HEK293 (cell line): ENCODE measurements at regions not wholly inside any gene's neighbourhood (a gene's known extent, or its start where the extent isn't known, plus 50 kb on each side); places are given as distances from the start of the nearest gene placed in this dataset.

ENCODE experiments used
- CTCF ChIA-PET: fragments of 350-600 bp; formaldehyde crosslinking; extraction: SDS; loops from one replicate; lab custom pipeline; 2021; ENCODE audit warnings: antibody characterized with exemption; lab: Yijun Ruan, JAX
- POLR2A ChIA-PET: fragments of 300-600 bp; formaldehyde crosslinking; extraction: SDS; loops from one replicate; lab custom pipeline; 2020; ENCODE audit warnings: antibody characterized with exemption, inconsistent platforms; lab: Yijun Ruan, JAX
- H3K27ac ChIP-seq: fragments of 200-500 bp; sonication (Bioruptor generic); 2 replicates; pipeline ENCODE4 v1.5.1; 2014; ENCODE audit warnings: low read depth, low read length, control low read depth, inconsistent platforms; ENCODE audit errors: extremely low read depth
- H3K36me3 ChIP-seq, 2 experiments: fragments of 200-500 bp in 1 of 2; sonication (Bioruptor generic) in 1 of 2; 1 replicate in 1 of 2; 2 replicates in 1 of 2; pipeline ENCODE4 v1.5.1; 2014 to 2017; ENCODE audit warnings: inconsistent platforms in 2 of 2, low read length in 2 of 2; ENCODE audit not compliant: control insufficient read depth in 2 of 2, insufficient read depth in 1 of 2
- H3K4me1 ChIP-seq: fragments of 200-500 bp; sonication (Bioruptor generic); 2 replicates; pipeline ENCODE4 v1.5.1; 2014; ENCODE audit warnings: mild to moderate bottlenecking, low read length, inconsistent platforms; ENCODE audit not compliant: control insufficient read depth, insufficient read depth
- H3K4me3 ChIP-seq: 2 replicates; pipeline ENCODE4 v1.5.1; 2011; ENCODE audit warnings: low read depth, mild to moderate bottlenecking, control low read depth, low read length, moderate library complexity
- H3K9me3 ChIP-seq: fragments of 200-500 bp; sonication (Bioruptor generic); 2 replicates; pipeline ENCODE4 v1.5.1; 2014; ENCODE audit warnings: low read depth, low read length, inconsistent platforms; ENCODE audit not compliant: control insufficient read depth, insufficient read depth
- GLI4 ChIP-seq: fragments of 450-650 bp; formaldehyde crosslinking; IDR thresholded peaks from 2 replicates; pipeline ENCODE4 v1.5.1; 2016; ENCODE audit warnings: missing biosample characterization, missing genetic modification characterization
- KLF8 ChIP-seq: fragments of 450-650 bp; formaldehyde crosslinking; IDR thresholded peaks from 2 replicates; pipeline ENCODE4 v1.5.1; 2016; ENCODE audit warnings: missing biosample characterization, missing genetic modification characterization
- REPIN1 ChIP-seq: fragments of 450-650 bp; formaldehyde crosslinking; IDR thresholded peaks from 2 replicates; pipeline ENCODE4 v1.5.1; 2017; ENCODE audit warnings: missing biosample characterization, missing genetic modification characterization, low read depth
- TCF7L2 ChIP-seq: IDR thresholded peaks from 2 replicates; pipeline ENCODE4 v1.6.1; 2011; ENCODE audit warnings: low read depth, mild to moderate bottlenecking, inconsistent platforms, low read length, moderate library complexity, borderline replicate concordance
- ZBTB21 ChIP-seq: fragments of 450-650 bp; formaldehyde crosslinking; IDR thresholded peaks from 2 replicates; pipeline ENCODE4 v1.5.1; 2017; ENCODE audit warnings: missing biosample characterization, missing genetic modification characterization
- ZNF112 ChIP-seq: fragments of 450-650 bp; formaldehyde crosslinking; IDR thresholded peaks from 2 replicates; pipeline ENCODE4 v1.5.0; 2017; ENCODE audit warnings: missing biosample characterization, missing genetic modification characterization
- ZNF184 ChIP-seq: fragments of 450-650 bp; IDR thresholded peaks from 2 replicates; pipeline ENCODE4 v1.5.1; 2018; ENCODE audit warnings: missing biosample characterization, mild to moderate bottlenecking, missing genetic modification characterization
- ZNF2 ChIP-seq: fragments of 450-650 bp; formaldehyde crosslinking; IDR thresholded peaks from 2 replicates; pipeline ENCODE4 v1.5.1; 2016; ENCODE audit warnings: missing biosample characterization, missing genetic modification characterization
- ZNF354C ChIP-seq: fragments of 450-650 bp; formaldehyde crosslinking; IDR thresholded peaks from 2 replicates; pipeline ENCODE4 v1.5.1; 2016; ENCODE audit warnings: missing biosample characterization, missing genetic modification characterization, low read depth, borderline replicate concordance
- ZNF558 ChIP-seq: fragments of 450-650 bp; formaldehyde crosslinking; IDR thresholded peaks from 2 replicates; pipeline ENCODE4 v1.5.1; 2016; ENCODE audit warnings: missing biosample characterization, missing genetic modification characterization
- ZNF600 ChIP-seq: fragments of 450-650 bp; formaldehyde crosslinking; IDR thresholded peaks from 2 replicates; pipeline ENCODE4 v1.5.1; 2016; ENCODE audit warnings: missing biosample characterization, missing genetic modification characterization
- ZNF677 ChIP-seq: fragments of 450-650 bp; IDR thresholded peaks from 2 replicates; pipeline ENCODE4 v1.5.0; 2018; ENCODE audit warnings: missing biosample characterization, mild to moderate bottlenecking, missing genetic modification characterization, moderate library complexity
- ZNF76 ChIP-seq: fragments of 450-650 bp; formaldehyde crosslinking; IDR thresholded peaks from 2 replicates; pipeline ENCODE4; 2016; ENCODE audit warnings: low read depth, missing biosample characterization, missing genetic modification characterization, borderline replicate concordance
- TF ChIP-seq, protein P1 (sequence below): fragments of 450-650 bp; formaldehyde crosslinking; IDR thresholded peaks from 2 replicates; pipeline ENCODE4 v1.5.1; 2017; ENCODE audit warnings: missing biosample characterization, mild to moderate bottlenecking, missing genetic modification characterization, moderate library complexity
- TF ChIP-seq, protein P2 (sequence below): fragments of 450-650 bp; formaldehyde crosslinking; IDR thresholded peaks from 2 replicates; pipeline ENCODE4 v1.5.1; 2016; ENCODE audit warnings: missing biosample characterization, missing genetic modification characterization
- TF ChIP-seq, protein P3 (sequence below): sonication (generic); formaldehyde crosslinking; IDR thresholded peaks from 2 replicates; pipeline ENCODE4 v1.8.1; 2022; ENCODE audit warnings: mild to moderate bottlenecking, moderate library complexity, missing genetic modification reagents
- TF ChIP-seq, protein P4 (sequence below): fragments of 450-650 bp; formaldehyde crosslinking; IDR thresholded peaks from 2 replicates; pipeline ENCODE4 v1.5.1; 2017; ENCODE audit warnings: missing biosample characterization, missing genetic modification characterization

DNA sequence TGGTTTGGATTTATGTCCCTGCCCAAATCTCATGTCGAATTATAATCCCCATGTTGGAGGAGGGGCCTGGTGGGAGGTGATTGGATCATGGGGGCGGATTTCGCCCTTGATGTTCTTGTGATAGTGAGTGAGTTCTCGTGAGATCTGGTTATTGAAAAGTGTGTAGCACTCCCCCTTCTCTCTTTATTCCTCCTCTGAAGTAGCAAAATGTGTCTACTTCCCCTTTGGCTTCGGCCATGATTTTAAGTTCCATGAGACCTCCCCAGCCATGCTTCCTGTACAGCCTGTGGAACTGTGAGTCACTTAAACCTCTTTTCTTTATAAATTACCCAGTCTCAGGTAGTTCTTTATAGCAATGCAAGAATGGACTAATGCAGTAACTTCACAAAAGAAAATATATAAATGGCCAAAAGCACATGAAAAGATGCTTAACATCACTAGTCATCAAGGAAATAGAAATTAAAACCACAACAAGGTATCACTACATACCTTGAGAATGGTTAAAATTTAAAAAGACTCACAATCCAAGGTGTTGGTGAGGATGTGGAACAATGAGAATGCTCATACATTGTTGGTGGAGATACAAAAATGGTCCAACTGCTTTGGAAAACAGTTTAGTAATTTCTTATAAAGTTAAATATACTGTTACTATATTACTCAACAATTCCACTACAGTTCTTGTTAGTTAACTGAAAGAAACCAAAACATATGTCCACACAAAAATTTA lies 218.7 kb downstream of the SNX10 start:
- Histone ChIP-seq H3K9me3 (no peaks in the 10 kb centered on the region), H3K4me1 (peaks cover 3% of the 10 kb centered on the region; the same call in 1 of the 2 replicates), H3K36me3 (no peaks in the 10 kb centered on the region), H3K27ac (no peak overlapping the region), H3K4me3 (no peak overlapping the region)
- ChIA-PET CTCF (no interaction called here), POLR2A (no interaction called here)
- TF ChIP-seq ZNF184 (tag by site-specific recombination) (peak; percentile 90), REPIN1 (tag by site-specific recombination) (no peak), ZBTB21 (tag by site-specific recombination) (no peak), GLI4 (no peak), KLF8 (tag by site-specific recombination) (no peak), ZNF354C (tag by site-specific recombination) (no peak), ZNF112 (tag by site-specific recombination) (no peak)
- TF ChIP-seq, protein P1, sequence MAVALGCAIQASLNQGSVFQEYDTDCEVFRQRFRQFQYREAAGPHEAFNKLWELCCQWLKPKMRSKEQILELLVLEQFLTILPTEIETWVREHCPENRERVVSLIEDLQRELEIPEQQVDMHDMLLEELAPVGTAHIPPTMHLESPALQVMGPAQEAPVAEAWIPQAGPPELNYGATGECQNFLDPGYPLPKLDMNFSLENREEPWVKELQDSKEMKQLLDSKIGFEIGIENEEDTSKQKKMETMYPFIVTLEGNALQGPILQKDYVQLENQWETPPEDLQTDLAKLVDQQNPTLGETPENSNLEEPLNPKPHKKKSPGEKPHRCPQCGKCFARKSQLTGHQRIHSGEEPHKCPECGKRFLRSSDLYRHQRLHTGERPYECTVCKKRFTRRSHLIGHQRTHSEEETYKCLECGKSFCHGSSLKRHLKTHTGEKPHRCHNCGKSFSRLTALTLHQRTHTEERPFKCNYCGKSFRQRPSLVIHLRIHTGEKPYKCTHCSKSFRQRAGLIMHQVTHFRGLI: no peak

DNA sequence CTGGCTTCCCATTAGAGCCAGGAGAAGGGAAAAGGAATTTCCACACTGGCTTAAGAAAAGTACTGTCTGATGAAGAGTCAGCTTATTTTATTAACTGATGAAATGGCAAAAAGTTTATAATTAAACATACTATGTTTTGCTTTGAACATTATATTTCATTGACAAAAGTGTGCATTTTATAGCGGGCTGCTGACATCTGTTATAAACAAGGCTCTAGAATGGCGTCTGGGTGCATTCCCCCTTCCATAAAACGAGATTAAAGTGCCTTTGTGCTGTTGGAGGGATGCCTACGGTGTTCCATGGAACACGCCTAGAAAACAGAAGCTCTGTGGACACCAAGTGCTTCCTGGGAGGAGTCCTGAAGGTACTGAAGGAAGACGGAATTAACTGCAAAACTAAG lies 220.2 kb downstream of the SNX10 start:
- TF ChIP-seq, protein P2, sequence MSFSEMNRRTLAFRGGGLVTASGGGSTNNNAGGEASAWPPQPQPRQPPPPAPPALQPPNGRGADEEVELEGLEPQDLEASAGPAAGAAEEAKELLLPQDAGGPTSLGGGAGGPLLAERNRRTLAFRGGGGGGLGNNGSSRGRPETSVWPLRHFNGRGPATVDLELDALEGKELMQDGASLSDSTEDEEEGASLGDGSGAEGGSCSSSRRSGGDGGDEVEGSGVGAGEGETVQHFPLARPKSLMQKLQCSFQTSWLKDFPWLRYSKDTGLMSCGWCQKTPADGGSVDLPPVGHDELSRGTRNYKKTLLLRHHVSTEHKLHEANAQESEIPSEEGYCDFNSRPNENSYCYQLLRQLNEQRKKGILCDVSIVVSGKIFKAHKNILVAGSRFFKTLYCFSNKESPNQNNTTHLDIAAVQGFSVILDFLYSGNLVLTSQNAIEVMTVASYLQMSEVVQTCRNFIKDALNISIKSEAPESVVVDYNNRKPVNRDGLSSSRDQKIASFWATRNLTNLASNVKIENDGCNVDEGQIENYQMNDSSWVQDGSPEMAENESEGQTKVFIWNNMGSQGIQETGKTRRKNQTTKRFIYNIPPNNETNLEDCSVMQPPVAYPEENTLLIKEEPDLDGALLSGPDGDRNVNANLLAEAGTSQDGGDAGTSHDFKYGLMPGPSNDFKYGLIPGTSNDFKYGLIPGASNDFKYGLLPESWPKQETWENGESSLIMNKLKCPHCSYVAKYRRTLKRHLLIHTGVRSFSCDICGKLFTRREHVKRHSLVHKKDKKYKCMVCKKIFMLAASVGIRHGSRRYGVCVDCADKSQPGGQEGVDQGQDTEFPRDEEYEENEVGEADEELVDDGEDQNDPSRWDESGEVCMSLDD (tag by site-specific recombination): no peak
- Histone ChIP-seq H3K4me3 (no peak overlapping the region), H3K9me3 (no peaks in the 10 kb centered on the region), H3K4me1 (peaks cover 4% of the 10 kb centered on the region; the same call in 1 of the 2 replicates), H3K36me3 (no peaks in the 10 kb centered on the region), H3K27ac (no peak overlapping the region)
- POLR2A ChIA-PET: no interaction called here
- CTCF ChIA-PET: interaction anchor here (0.5 to 1.3 kb wide), 6 partner anchors 18 to 341 kb away, joined by 3 to 5 read pairs (median 4); no protein-coding TSS in a partner anchor

DNA sequence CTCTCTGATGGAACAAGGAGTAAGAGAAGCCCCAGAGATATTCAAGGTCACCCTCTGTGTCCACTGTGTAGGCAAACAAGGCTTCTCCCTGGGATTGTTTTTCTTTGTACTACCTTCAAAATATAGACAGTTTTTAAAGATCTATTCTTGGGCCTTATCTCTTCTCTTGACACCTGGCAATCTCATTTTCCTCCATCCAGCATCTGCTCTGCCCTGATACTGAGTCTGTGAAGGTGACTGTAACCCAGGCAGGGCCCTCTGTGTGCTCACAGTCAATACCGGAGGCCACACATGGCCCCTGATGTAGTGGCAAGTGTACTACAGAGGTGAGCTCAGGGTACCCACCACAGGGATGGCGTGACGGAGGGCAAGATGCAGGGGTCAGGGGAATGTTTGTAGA lies 221.1 kb downstream of the SNX10 start:
- H3K9me3 ChIP-seq: no peaks in the 10 kb centered on the region
- H3K27ac ChIP-seq: no peak overlapping the region; the same call in 1 of the 2 replicates
- TF ChIP-seq, protein P3, sequence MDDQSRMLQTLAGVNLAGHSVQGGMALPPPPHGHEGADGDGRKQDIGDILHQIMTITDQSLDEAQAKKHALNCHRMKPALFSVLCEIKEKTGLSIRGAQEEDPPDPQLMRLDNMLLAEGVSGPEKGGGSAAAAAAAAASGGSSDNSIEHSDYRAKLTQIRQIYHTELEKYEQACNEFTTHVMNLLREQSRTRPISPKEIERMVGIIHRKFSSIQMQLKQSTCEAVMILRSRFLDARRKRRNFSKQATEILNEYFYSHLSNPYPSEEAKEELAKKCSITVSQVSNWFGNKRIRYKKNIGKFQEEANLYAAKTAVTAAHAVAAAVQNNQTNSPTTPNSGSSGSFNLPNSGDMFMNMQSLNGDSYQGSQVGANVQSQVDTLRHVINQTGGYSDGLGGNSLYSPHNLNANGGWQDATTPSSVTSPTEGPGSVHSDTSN (CRISPR knock-in tag): no peak
- no peak for TF ChIP-seq ZNF558 (tag by site-specific recombination)
- TF ChIP-seq ZNF600 (tag by site-specific recombination): no peak
- TF ChIP-seq, protein P4, sequence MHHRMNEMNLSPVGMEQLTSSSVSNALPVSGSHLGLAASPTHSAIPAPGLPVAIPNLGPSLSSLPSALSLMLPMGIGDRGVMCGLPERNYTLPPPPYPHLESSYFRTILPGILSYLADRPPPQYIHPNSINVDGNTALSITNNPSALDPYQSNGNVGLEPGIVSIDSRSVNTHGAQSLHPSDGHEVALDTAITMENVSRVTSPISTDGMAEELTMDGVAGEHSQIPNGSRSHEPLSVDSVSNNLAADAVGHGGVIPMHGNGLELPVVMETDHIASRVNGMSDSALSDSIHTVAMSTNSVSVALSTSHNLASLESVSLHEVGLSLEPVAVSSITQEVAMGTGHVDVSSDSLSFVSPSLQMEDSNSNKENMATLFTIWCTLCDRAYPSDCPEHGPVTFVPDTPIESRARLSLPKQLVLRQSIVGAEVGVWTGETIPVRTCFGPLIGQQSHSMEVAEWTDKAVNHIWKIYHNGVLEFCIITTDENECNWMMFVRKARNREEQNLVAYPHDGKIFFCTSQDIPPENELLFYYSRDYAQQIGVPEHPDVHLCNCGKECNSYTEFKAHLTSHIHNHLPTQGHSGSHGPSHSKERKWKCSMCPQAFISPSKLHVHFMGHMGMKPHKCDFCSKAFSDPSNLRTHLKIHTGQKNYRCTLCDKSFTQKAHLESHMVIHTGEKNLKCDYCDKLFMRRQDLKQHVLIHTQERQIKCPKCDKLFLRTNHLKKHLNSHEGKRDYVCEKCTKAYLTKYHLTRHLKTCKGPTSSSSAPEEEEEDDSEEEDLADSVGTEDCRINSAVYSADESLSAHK (tag by site-specific recombination): no peak
- no peak for TF ChIP-seq ZNF677
- no peak for TF ChIP-seq TCF7L2
- TF ChIP-seq ZNF76 (tag by site-specific recombination): no peak
- TF ChIP-seq ZNF2 (tag by site-specific recombination): no peak
- H3K4me1 ChIP-seq: 0 out of 2 replicates have a peak, but pooled peaks cover 4% of the 10 kb centered on the region
- ChIA-PET POLR2A (no interaction called here), CTCF (interaction anchor here (0.8 to 1.3 kb wide), 4 partner anchors 82 to 154 kb away, joined by 3 to 5 read pairs (median 3); no protein-coding TSS in a partner anchor)
- no peak overlapping the region for H3K4me3 ChIP-seq
- H3K36me3 ChIP-seq: no peaks in the 10 kb centered on the region
